ENCODE measurements at regions not wholly inside any gene's neighbourhood (a gene's known extent, or its start where the extent isn't known, plus 50 kb on each side); places are given as distances from the start of the nearest gene placed in this dataset.
A peak's percentile ranks its signal among the peaks of the same experiment; 100 is the strongest.

DNA sequence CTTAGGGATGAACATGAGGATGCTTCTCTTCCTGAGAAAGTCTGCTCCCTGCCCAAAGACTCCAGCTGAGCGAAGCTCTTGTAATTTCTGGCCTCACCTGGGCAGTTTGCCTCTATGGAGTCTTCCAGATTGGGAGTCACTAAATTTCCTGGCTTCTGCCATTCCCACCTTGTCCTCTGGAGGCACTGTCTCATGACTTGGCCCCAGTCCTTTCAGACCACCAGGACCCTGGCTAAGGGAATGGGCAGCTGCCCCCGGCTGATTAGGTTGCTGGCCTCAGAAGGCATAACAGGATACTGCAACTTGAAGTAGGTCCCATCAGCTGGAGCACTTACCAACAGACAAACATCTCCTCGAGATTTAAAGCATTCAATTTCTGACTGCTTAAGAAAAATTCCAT, 128.1 kb upstream of the SPON1 start:
- Histone ChIP-seq H3K4me3 (no peak overlapping the region), H3K27ac (no peak overlapping the region), H3K27me3 (replicated peaks in 1 of 7) (no peaks in the 10 kb centered on the region), H3K4me1 (no peaks in the 10 kb centered on the region), H3K9me3 (peaks cover 0 to 16% (median 8%) of the 10 kb centered on the region in 8 donors), H3K36me3 (no peaks in the 10 kb centered on the region)
- no peak for DNase-seq
- intact Hi-C loops (cut with DNase I; ENCODE audit: low total_unique reads): no loop called here
- 33 to 74% (median 44%) methylated on average over 3 of the region's 3 CpGs for WGBS, 5 donors
- TF ChIP-seq, protein P1, sequence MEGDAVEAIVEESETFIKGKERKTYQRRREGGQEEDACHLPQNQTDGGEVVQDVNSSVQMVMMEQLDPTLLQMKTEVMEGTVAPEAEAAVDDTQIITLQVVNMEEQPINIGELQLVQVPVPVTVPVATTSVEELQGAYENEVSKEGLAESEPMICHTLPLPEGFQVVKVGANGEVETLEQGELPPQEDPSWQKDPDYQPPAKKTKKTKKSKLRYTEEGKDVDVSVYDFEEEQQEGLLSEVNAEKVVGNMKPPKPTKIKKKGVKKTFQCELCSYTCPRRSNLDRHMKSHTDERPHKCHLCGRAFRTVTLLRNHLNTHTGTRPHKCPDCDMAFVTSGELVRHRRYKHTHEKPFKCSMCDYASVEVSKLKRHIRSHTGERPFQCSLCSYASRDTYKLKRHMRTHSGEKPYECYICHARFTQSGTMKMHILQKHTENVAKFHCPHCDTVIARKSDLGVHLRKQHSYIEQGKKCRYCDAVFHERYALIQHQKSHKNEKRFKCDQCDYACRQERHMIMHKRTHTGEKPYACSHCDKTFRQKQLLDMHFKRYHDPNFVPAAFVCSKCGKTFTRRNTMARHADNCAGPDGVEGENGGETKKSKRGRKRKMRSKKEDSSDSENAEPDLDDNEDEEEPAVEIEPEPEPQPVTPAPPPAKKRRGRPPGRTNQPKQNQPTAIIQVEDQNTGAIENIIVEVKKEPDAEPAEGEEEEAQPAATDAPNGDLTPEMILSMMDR (IDR thresholded peaks at IDR 0.05 in 8 of 11, conservative IDR thresholded peaks at IDR 0.05 in 3 of 11): peak in 3 of 11 experiments; percentile 7 to 28 (median 15)
- TF ChIP-seq POLR2A (IDR thresholded peaks at IDR 0.05): no peak

GRCh38 chr11:13836666-13837065, 125.9 kb upstream of the SPON1 start:
- no peaks in the 10 kb centered on the region for H3K36me3 ChIP-seq
- WGBS, 5 donors: 68 to 77% (median 72%) methylated on average over 2 of the region's 2 CpGs

DNA sequence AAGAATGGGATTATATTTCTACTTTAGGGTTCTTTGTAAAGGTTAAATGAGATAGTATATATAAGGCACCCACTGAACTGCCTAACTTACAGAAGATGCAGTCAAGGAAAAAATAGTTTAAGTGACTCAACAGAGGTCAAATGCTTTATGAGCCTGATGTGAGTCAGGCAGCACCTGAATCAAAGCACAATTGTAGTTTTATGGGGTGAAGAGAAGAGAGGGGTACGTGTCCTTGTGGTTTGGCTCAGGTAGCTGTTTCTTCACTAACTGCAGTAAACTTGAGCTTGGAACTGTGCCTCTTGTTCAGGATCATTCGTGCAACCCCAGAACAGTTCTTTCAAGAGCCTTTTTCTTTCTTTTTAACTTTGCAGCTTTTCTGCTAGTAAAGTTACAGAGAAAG, 125.2 kb upstream of the SPON1 start:
- H3K27ac ChIP-seq: no peak overlapping the region
- H3K4me1 ChIP-seq: no peaks in the 10 kb centered on the region
- DNase-seq: no peak
- no peaks in the 10 kb centered on the region for H3K9me3 ChIP-seq
- intact Hi-C loops (cut with DNase I; ENCODE audit: low total_unique reads): no loop called here
- no peaks in the 10 kb centered on the region for H3K27me3 ChIP-seq (replicated peaks in 1 of 7)
- no peak for TF ChIP-seq POLR2AphosphoS5 (IDR thresholded peaks at IDR 0.05)
- TF ChIP-seq POLR2A (IDR thresholded peaks at IDR 0.05): no peak
- TF ChIP-seq, protein P1 (IDR thresholded peaks at IDR 0.05 in 8 of 11, conservative IDR thresholded peaks at IDR 0.05 in 3 of 11): no peak
- H3K4me3 ChIP-seq: no peak overlapping the region
- WGBS, 5 donors: 74 to 91% (median 85%) methylated on average over 2 of the region's 2 CpGs
- no peaks in the 10 kb centered on the region for H3K36me3 ChIP-seq

More at GRCh38 chr11:13836666-13837065, 125.9 kb upstream of the SPON1 start:
- H3K9me3 ChIP-seq: no peaks in the 10 kb centered on the region
- TF ChIP-seq POLR2A (IDR thresholded peaks at IDR 0.05) (no peak), POLR2AphosphoS5 (IDR thresholded peaks at IDR 0.05) (no peak)
- TF ChIP-seq, protein P1 (IDR thresholded peaks at IDR 0.05 in 8 of 11, conservative IDR thresholded peaks at IDR 0.05 in 3 of 11): no peak
- no peak overlapping the region for H3K4me3 ChIP-seq
- no peak for DNase-seq
- H3K27ac ChIP-seq: no peak overlapping the region
- no peaks in the 10 kb centered on the region for H3K4me1 ChIP-seq
- H3K27me3 ChIP-seq (replicated peaks in 1 of 7): no peaks in the 10 kb centered on the region
- intact Hi-C loops (cut with DNase I; ENCODE audit: low total_unique reads): no loop called here

GRCh38 chr11:13841393-13841792, 121.1 kb upstream of the SPON1 start:
- Histone ChIP-seq H3K9me3 (no peaks in the 10 kb centered on the region), H3K36me3 (no peaks in the 10 kb centered on the region), H3K4me3 (no peak overlapping the region), H3K27me3 (replicated peaks in 1 of 7) (no peaks in the 10 kb centered on the region), H3K4me1 (no peaks in the 10 kb centered on the region), H3K27ac (no peak overlapping the region)
- DNase-seq: no peak
- intact Hi-C loops (cut with DNase I; ENCODE audit: low total_unique reads): no loop called here
- TF ChIP-seq, protein P1 (IDR thresholded peaks at IDR 0.05 in 8 of 11, conservative IDR thresholded peaks at IDR 0.05 in 3 of 11): no peak
- no peak for TF ChIP-seq POLR2AphosphoS5 (IDR thresholded peaks at IDR 0.05)
- no peak for TF ChIP-seq POLR2A (IDR thresholded peaks at IDR 0.05)
- WGBS, 5 donors: 63 to 73% (median 72%) methylated on average over 3 of the region's 3 CpGs

All from spleen (tissue), 11 donors.